ENCODE measurements at regions not wholly inside any gene's neighbourhood (a gene's known extent, or its start where the extent isn't known, plus 50 kb on each side); places are given as distances from the start of the nearest gene placed in this dataset.

- H3K4me1 ChIP-seq (ENCODE audit: control insufficient read depth, extremely low read depth, insufficient read depth, low read length): no peaks in the 10 kb centered on the region
- no peaks in the 10 kb centered on the region for H3K9me1 ChIP-seq (replicated peaks; ENCODE audit: control insufficient read depth, extremely low read depth, insufficient read depth, low read length)
- ChIA-PET CTCF (no interaction called here), POLR2A (no interaction called here)
- H2AFZ ChIP-seq (ENCODE audit: low read depth, low read length): no peak overlapping the region
- dilution Hi-C loops (cut with MboI; ENCODE audit: extremely low pct_ligation_motif_present, low sequenced_read_pairs): no loop called here
- H3K9ac ChIP-seq (replicated peaks; ENCODE audit: extremely low read depth, insufficient read depth, low read length): no peak overlapping the region
- H3K79me2 ChIP-seq (ENCODE audit: control insufficient read depth, insufficient read depth, low read length): no peaks in the 10 kb centered on the region
- H3K27ac ChIP-seq (ENCODE audit: insufficient read depth, low read depth, low read length): no peak overlapping the region
- no TSS peak for BruUV-seq (replicated peaks)
- no peaks in the 10 kb centered on the region for H3K36me3 ChIP-seq (ENCODE audit: control insufficient read depth in 2 of 2, extremely low read depth in 1 of 2, insufficient read depth in 2 of 2, low read length in 2 of 2)
- no peak overlapping the region for H3K4me2 ChIP-seq (ENCODE audit: insufficient read depth, low read length)
- intact Hi-C loops (cut with micrococcal nuclease): no loop called here
- no peak for FAIRE-seq
- no peak for DNase-seq (ENCODE audit: low read depth, low spot score)
- no peaks in the 10 kb centered on the region for H3K27me3 ChIP-seq (ENCODE audit: control insufficient read depth in 2 of 2, insufficient read depth in 2 of 2, low read length in 2 of 2)
- no peak overlapping the region for H3K4me3 ChIP-seq (replicated peaks in 1 of 3; ENCODE audit: insufficient read depth in 1 of 3, low read depth in 1 of 3, low read length in 3 of 3)
- TF ChIP-seq EZH2 (IDR thresholded peaks at IDR 0.05; ENCODE audit: borderline replicate concordance, low read depth, low read length, severe bottlenecking): no peak
- no peak for TF ChIP-seq JUN (IDR thresholded peaks at IDR 0.05; ENCODE audit: borderline replicate concordance, insufficient read depth, insufficient read length, low read depth)
- TF ChIP-seq POLR2A (IDR thresholded peaks at IDR 0.05; ENCODE audit: low read depth, low read length): no peak
- TF ChIP-seq GATA2 (IDR thresholded peaks at IDR 0.05; ENCODE audit: insufficient read depth, insufficient read length, low read depth, low read length): no peak
- TF ChIP-seq POLR2AphosphoS5 (IDR thresholded peaks at IDR 0.05; ENCODE audit: insufficient read depth, low read depth, low read length): no peak
- no peak for TF ChIP-seq FOS (IDR thresholded peaks at IDR 0.05; ENCODE audit: borderline replicate concordance, insufficient read depth, low read length)
- TF ChIP-seq MAX (IDR thresholded peaks at IDR 0.05; ENCODE audit: insufficient read depth, insufficient read length): no peak
- TF ChIP-seq, protein P1, sequence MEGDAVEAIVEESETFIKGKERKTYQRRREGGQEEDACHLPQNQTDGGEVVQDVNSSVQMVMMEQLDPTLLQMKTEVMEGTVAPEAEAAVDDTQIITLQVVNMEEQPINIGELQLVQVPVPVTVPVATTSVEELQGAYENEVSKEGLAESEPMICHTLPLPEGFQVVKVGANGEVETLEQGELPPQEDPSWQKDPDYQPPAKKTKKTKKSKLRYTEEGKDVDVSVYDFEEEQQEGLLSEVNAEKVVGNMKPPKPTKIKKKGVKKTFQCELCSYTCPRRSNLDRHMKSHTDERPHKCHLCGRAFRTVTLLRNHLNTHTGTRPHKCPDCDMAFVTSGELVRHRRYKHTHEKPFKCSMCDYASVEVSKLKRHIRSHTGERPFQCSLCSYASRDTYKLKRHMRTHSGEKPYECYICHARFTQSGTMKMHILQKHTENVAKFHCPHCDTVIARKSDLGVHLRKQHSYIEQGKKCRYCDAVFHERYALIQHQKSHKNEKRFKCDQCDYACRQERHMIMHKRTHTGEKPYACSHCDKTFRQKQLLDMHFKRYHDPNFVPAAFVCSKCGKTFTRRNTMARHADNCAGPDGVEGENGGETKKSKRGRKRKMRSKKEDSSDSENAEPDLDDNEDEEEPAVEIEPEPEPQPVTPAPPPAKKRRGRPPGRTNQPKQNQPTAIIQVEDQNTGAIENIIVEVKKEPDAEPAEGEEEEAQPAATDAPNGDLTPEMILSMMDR (IDR thresholded peaks at IDR 0.05; ENCODE audit: extremely low read depth in 1 of 2, insufficient read depth in 1 of 2, low read depth in 1 of 2, low read length in 2 of 2): no peak
- TF ChIP-seq MYC (IDR thresholded peaks at IDR 0.05; ENCODE audit: low read depth, low read length): no peak
- no peaks in the 10 kb centered on the region for H4K20me1 ChIP-seq (replicated peaks; ENCODE audit: control insufficient read depth, extremely low read depth, insufficient read depth, low read length)
- H3K9me3 ChIP-seq (replicated peaks; ENCODE audit: control insufficient read depth, insufficient read depth, low read length): no peaks in the 10 kb centered on the region
These were observed 260.5 kb upstream of the ATP2B1 start for GRCh38 chr12:89969093-89969492.
